HepG2 (cell line): ENCODE measurements at regions not wholly inside any gene's neighbourhood (a gene's known extent, or its start where the extent isn't known, plus 50 kb on each side); places are given as distances from the start of the nearest gene placed in this dataset.

Source experiments
- ATAC-seq: fragments of 200-7000 bp; cut with Tn5 transposase; 3 replicates; pipeline ENCODE4 v1.9.1; 2020; ENCODE audit warnings: mild to moderate bottlenecking, moderate library complexity
- BruUV-seq: library from RNA; stranded (reverse); fragments of 400-500 nt; replicated peaks from 2 replicates; lab custom pipeline; 2021; lab: Mats Ljungman, UMichigan
- CTCF ChIA-PET: fragments of 300-600 bp; formaldehyde crosslinking; extraction: SDS; loops from one replicate; lab custom pipeline; 2021; ENCODE audit warnings: low total read pairs, inconsistent platforms, low intra/inter-chr PET ratio; lab: Yijun Ruan, JAX
- POLR2A ChIA-PET: fragments of 350-600 bp; sonication (Branson Sonifier 250); formaldehyde crosslinking; loops from one replicate; lab custom pipeline; 2020; ENCODE audit warnings: antibody characterized with exemption, inconsistent platforms; lab: Yijun Ruan, JAX
- DNase-seq: peaks from one replicate; pipeline ENCODE4 v3.0.0-alpha.2; 2015; ENCODE audit warnings: low spot score
- FAIRE-seq: peaks from 3 replicates; lab custom pipeline; 2011; peaks lifted over from hg19 to GRCh38; lab: Jason Lieb, UNC
- H2AFZ ChIP-seq: one replicate; pipeline ENCODE4 v1.6.1; 2011; ENCODE audit warnings: low read length, inconsistent platforms
- H3K27ac ChIP-seq: fragments of 300-600 bp; 3 replicates; pipeline ENCODE4 v1.8.0; 2011; ENCODE audit warnings: mixed run types, mild to moderate bottlenecking, mixed read lengths, low read length, inconsistent platforms; ENCODE audit not compliant: insufficient read depth; ENCODE audit errors: extremely low read length
- H3K27me3 ChIP-seq, 2 experiments: fragments of 200-600 bp in 1 of 2; 2 replicates in 1 of 2; 3 replicates in 1 of 2; pipeline versions ENCODE4 v1.6.0 to v1.8.0; 2011; ENCODE audit warnings: low read length in 2 of 2, mild to moderate bottlenecking in 2 of 2, moderate library complexity in 2 of 2, inconsistent platforms in 1 of 2; ENCODE audit not compliant: insufficient read depth in 2 of 2, control insufficient read depth in 1 of 2
- H3K36me3 ChIP-seq, 2 experiments: fragments of 200-600 bp in 1 of 2; replicated peaks in 1 of 2; 2 replicates in 1 of 2; 3 replicates in 1 of 2; pipeline versions ENCODE4 v1.5.1 to v1.8.0; 2011; ENCODE audit warnings: low read length in 2 of 2, inconsistent platforms in 1 of 2; ENCODE audit not compliant: insufficient read depth in 2 of 2, control insufficient read depth in 1 of 2
- H3K4me1 ChIP-seq: 2 replicates; pipeline ENCODE4 v1.5.1; 2012; ENCODE audit warnings: low read length, inconsistent platforms; ENCODE audit not compliant: insufficient read depth
- H3K4me2 ChIP-seq: 2 replicates; pipeline ENCODE4 v1.6.0; 2011; ENCODE audit warnings: low read depth, low read length, inconsistent platforms
- H3K4me3 ChIP-seq, 3 experiments: fragments of 200-600 bp in 1 of 3; sonication (generic), shearing (Covaris generic) in 1 of 3; replicated peaks in 1 of 3; 2 replicates each; pipeline ENCODE4 v1.5.1; 2011 to 2016; ENCODE audit warnings: low read length in 3 of 3, inconsistent platforms in 2 of 3, low read depth in 2 of 3, mild to moderate bottlenecking in 2 of 3, control low read depth in 1 of 3, mixed read lengths in 1 of 3; ENCODE audit not compliant: insufficient read depth in 1 of 3
- H3K79me2 ChIP-seq: one replicate; pipeline ENCODE4 v1.6.1; 2011; ENCODE audit warnings: low read length, inconsistent platforms; ENCODE audit not compliant: insufficient read depth
- H3K9ac ChIP-seq: 2 replicates; pipeline ENCODE4 v1.6.0; 2011; ENCODE audit warnings: mild to moderate bottlenecking, low read depth, low read length, inconsistent platforms; ENCODE audit not compliant: insufficient read depth
- H3K9me3 ChIP-seq: 2 replicates; pipeline ENCODE4 v1.5.1; 2012; ENCODE audit warnings: mild to moderate bottlenecking, low read length
- H4K20me1 ChIP-seq: 2 replicates; pipeline ENCODE4 v1.6.0; 2011; ENCODE audit warnings: inconsistent platforms, mild to moderate bottlenecking, low read length, moderate library complexity; ENCODE audit not compliant: insufficient read depth
- BRCA1 ChIP-seq: sonication (generic); formaldehyde crosslinking; IDR thresholded peaks from 2 replicates; pipeline ENCODE4 v1.4.0; 2020; ENCODE audit warnings: missing genetic modification reagents
- CBX5 ChIP-seq: sonication (generic); formaldehyde crosslinking; IDR thresholded peaks from 2 replicates; pipeline ENCODE4 v1.4.0; 2020; ENCODE audit warnings: missing genetic modification reagents, borderline replicate concordance
- CENPT ChIP-seq: sonication (generic); formaldehyde crosslinking; IDR thresholded peaks from 2 replicates; pipeline ENCODE4 v1.8.0; 2022; ENCODE audit warnings: low read depth, mild to moderate bottlenecking, moderate library complexity, missing genetic modification reagents
- MED8 ChIP-seq: sonication (generic); formaldehyde crosslinking; IDR thresholded peaks from 2 replicates; pipeline ENCODE4 v1.8.1; 2023; ENCODE audit warnings: mild to moderate bottlenecking, missing genetic modification reagents; ENCODE audit not compliant: insufficient replicate concordance
- NAIF1 ChIP-seq: sonication (generic); formaldehyde crosslinking; IDR thresholded peaks from 2 replicates; pipeline ENCODE4 v1.5.0; 2020; ENCODE audit warnings: mild to moderate bottlenecking, missing genetic modification reagents, borderline replicate concordance
- NFE2 ChIP-seq: sonication (generic); formaldehyde crosslinking; IDR thresholded peaks from 2 replicates; pipeline ENCODE4 v1.4.0; 2020; ENCODE audit warnings: missing genetic modification reagents
- NRL ChIP-seq: sonication (generic); formaldehyde crosslinking; IDR thresholded peaks from 2 replicates; pipeline ENCODE4 v1.5.0; 2020; ENCODE audit warnings: missing genetic modification reagents, mild to moderate bottlenecking, moderate library complexity, borderline replicate concordance
- RELA ChIP-seq: sonication (generic); formaldehyde crosslinking; IDR thresholded peaks from 2 replicates; pipeline ENCODE4 v1.4.0; 2020; ENCODE audit warnings: missing genetic modification reagents
- REXO4 ChIP-seq: sonication (generic); formaldehyde crosslinking; IDR thresholded peaks from 2 replicates; pipeline ENCODE4 v1.8.0; 2022; ENCODE audit warnings: missing genetic modification reagents, mild to moderate bottlenecking, borderline replicate concordance
- U2AF1 ChIP-seq: fragments of 200-400 bp; formaldehyde crosslinking; optimal IDR thresholded peaks from 2 replicates; pipeline ENCODE3; 2017; ENCODE audit warnings: mild to moderate bottlenecking, low read depth, low read length
- ZNF343 ChIP-seq: sonication (generic); formaldehyde crosslinking; IDR thresholded peaks from 2 replicates; pipeline ENCODE4 v1.4.0; 2020; ENCODE audit warnings: mild to moderate bottlenecking, missing genetic modification reagents
- ZNF432 ChIP-seq: sonication (generic); formaldehyde crosslinking; IDR thresholded peaks from 2 replicates; pipeline ENCODE4 v1.5.0; 2020; ENCODE audit warnings: missing genetic modification reagents, mild to moderate bottlenecking, borderline replicate concordance
- ZNF460 ChIP-seq: sonication (generic); formaldehyde crosslinking; IDR thresholded peaks from 2 replicates; pipeline ENCODE4 v1.5.1; 2020; ENCODE audit warnings: missing genetic modification reagents, mild to moderate bottlenecking, borderline replicate concordance
- ZNF496 ChIP-seq: sonication (generic); formaldehyde crosslinking; IDR thresholded peaks from 2 replicates; pipeline ENCODE4 v1.8.1; 2023; ENCODE audit warnings: mild to moderate bottlenecking, moderate library complexity, missing genetic modification reagents; ENCODE audit not compliant: insufficient replicate concordance
- ZNF670 ChIP-seq: sonication (generic); formaldehyde crosslinking; IDR thresholded peaks from 2 replicates; pipeline ENCODE4 v1.8.0; 2022; ENCODE audit warnings: mild to moderate bottlenecking, missing genetic modification reagents, borderline replicate concordance
- ZNF780A ChIP-seq: sonication (generic); formaldehyde crosslinking; IDR thresholded peaks from 2 replicates; pipeline ENCODE4 v1.8.0; 2022; ENCODE audit warnings: mild to moderate bottlenecking, missing genetic modification reagents, moderate library complexity
- WGBS: methylation state at CpG from one replicate; pipeline ENCODE4 v1.1.6; 2017; ENCODE audit warnings: low lambda C conversion rate; 5-methylcytosine and 5-hydroxymethylcytosine counted together
- in situ Hi-C: cut with HindIII; loops from 2 replicates; pipeline ENCODE4 v1.10.0; 2017; ENCODE audit warnings: low pct_unique_long_range_greater_than_20kb; ENCODE audit not compliant: extremely low pct_ligation_motif_present
- intact Hi-C: fragments of 100-400 bp; cut with micrococcal nuclease; formaldehyde crosslinking; loops from one replicate; pipeline ENCODE4 v1.10.0; 2022; ENCODE audit not compliant: unreplicated experiment
- TF ChIP-seq, protein P1 (sequence below): sonication (generic); formaldehyde crosslinking; IDR thresholded peaks from 2 replicates; pipeline ENCODE4 v1.5.0; 2020; ENCODE audit warnings: missing genetic modification reagents
- TF ChIP-seq, protein P2 (sequence below): sonication (generic); formaldehyde crosslinking; IDR thresholded peaks from 2 replicates; pipeline ENCODE4 v1.8.1; 2023; ENCODE audit warnings: mild to moderate bottlenecking, moderate library complexity, missing genetic modification reagents

DNA sequence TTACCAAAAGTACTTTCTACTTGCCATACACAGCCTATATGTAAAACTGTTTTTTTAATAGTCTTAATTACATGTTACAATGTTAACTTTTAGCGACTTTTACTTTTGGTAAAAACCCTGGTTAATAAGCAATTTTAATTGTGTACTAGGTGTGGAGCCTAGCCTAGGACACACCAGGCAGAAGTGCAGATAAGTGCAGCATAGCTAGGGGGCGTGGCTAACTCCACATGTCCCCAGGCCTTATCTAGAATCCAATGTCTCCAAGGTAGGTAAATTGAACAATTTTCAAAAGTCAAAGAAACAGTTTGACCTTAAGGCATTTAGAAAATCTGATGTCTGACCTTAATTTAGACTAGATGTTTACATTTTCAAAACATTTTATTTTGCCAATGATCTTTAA, 858.7 kb downstream of the CCSER2 start:
- no peak overlapping the region for H3K4me3 ChIP-seq
- ATAC-seq (no peak), DNase-seq (no peak), FAIRE-seq (no peak)
- no peak overlapping the region for H3K4me2 ChIP-seq
- H4K20me1 ChIP-seq, result no peaks in the 10 kb centered on the region
- ChIA-PET CTCF (no interaction called here), POLR2A (no interaction called here)
- in situ Hi-C loops, result no loop called here
- H3K27ac ChIP-seq, result no peak overlapping the region
- no peaks in the 10 kb centered on the region for H3K9me3 ChIP-seq
- no peak overlapping the region for H3K9ac ChIP-seq
- H3K27me3 ChIP-seq, result no peaks in the 10 kb centered on the region; a peak in 1 of 5 replicates
- TF ChIP-seq RELA (CRISPR knock-in tag) (no peak), MED8 (CRISPR knock-in tag) (no peak), ZNF432 (CRISPR knock-in tag) (no peak), NFE2 (CRISPR knock-in tag) (no peak), REXO4 (CRISPR knock-in tag) (no peak), CENPT (CRISPR knock-in tag) (no peak), ZNF670 (CRISPR knock-in tag) (no peak), ZNF460 (CRISPR knock-in tag) (no peak)
- intact Hi-C loops, result no loop called here
- 0% methylated on average over 2 of the region's 2 CpGs for WGBS
- H3K79me2 ChIP-seq, result no peaks in the 10 kb centered on the region
- H3K36me3 ChIP-seq, result no peaks in the 10 kb centered on the region
- no TSS peak for BruUV-seq
- no peaks in the 10 kb centered on the region for H3K4me1 ChIP-seq
- H2AFZ ChIP-seq, result no peak overlapping the region

DNA sequence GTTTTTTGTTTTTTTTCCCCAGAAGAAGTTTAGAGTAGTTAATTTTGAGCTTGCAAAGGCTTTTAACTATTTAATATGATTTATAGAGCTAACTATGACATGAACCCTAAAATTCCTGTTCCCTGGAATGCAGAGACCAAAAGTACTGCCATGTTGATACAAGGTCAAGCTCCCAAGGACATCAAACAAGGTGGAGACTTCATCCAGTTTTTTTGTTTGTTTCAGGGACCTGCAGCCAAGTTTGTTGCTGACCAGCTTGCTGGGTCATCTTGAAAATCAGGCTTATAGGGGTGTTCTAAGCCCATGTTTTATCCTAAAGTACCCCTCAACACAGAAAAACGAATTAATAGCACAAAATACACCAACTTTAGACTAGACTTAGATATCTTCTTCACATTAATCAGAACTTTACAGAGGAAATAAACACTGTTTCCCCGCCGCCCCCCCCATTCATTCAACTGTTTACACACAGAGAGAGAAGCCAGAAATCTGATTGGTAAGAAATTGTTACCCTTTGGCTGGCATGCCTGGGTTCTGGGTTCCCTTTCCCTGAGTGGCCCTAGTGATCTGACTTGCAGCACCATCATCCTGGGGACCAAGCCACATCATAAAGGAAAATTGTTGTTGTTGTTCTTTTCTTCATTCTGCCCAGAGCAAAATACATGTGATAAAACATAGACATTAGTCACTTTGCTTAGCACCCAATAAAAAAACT, 860.5 kb downstream of the CCSER2 start:
- ChIA-PET POLR2A (no interaction called here), CTCF (no interaction called here)
- no peaks in the 10 kb centered on the region for H3K27me3 ChIP-seq
- no peak overlapping the region for H2AFZ ChIP-seq
- H3K9ac ChIP-seq, result no peak overlapping the region
- WGBS, result 0% methylated on average over 3 of the region's 3 CpGs
- no peaks in the 10 kb centered on the region for H4K20me1 ChIP-seq
- DNase-seq, result no peak
- no peak for FAIRE-seq
- H3K9me3 ChIP-seq, result no peaks in the 10 kb centered on the region
- no peaks in the 10 kb centered on the region for H3K79me2 ChIP-seq
- no TSS peak for BruUV-seq
- H3K27ac ChIP-seq, result no peak overlapping the region
- H3K4me2 ChIP-seq, result no peak overlapping the region
- H3K36me3 ChIP-seq, result 0 out of 5 replicates have a peak, but pooled peaks cover 0 to 1% of the 10 kb centered on the region in 2 experiments
- H3K4me1 ChIP-seq, result no peaks in the 10 kb centered on the region
- no peak for ATAC-seq
- no peak overlapping the region for H3K4me3 ChIP-seq
- intact Hi-C loops (no loop called here), in situ Hi-C loops (no loop called here)
- TF ChIP-seq NAIF1 (CRISPR knock-in tag), result no peak
- TF ChIP-seq ZNF780A (CRISPR knock-in tag), result no peak
- TF ChIP-seq CBX5 (CRISPR knock-in tag), result no peak
- TF ChIP-seq, protein P1, sequence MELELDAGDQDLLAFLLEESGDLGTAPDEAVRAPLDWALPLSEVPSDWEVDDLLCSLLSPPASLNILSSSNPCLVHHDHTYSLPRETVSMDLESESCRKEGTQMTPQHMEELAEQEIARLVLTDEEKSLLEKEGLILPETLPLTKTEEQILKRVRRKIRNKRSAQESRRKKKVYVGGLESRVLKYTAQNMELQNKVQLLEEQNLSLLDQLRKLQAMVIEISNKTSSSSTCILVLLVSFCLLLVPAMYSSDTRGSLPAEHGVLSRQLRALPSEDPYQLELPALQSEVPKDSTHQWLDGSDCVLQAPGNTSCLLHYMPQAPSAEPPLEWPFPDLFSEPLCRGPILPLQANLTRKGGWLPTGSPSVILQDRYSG (CRISPR knock-in tag), result no peak
- TF ChIP-seq, protein P2, sequence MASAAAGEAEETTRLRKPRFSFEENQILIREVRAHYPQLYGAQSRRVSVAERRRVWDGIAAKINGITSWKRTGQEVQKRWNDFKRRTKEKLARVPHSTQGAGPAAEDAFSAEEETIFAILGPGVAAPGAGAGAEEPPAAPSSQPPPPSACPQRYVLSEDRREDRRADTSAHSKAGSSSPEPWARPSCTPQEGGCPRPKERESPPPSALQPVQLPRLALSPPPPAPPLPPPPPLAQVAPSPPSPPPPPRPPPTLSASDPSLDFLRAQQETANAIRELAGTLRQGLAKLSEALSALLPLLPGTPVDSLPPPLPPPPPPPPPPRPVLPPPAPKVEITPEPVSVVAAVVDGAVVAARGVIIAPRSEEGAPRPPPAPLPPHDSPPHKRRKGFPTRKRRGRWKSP, result no peak
- no peak for TF ChIP-seq U2AF1
- TF ChIP-seq BRCA1 (CRISPR knock-in tag), result no peak
- TF ChIP-seq ZNF343, result no peak
- no peak for TF ChIP-seq NRL (CRISPR knock-in tag)
- no peak for TF ChIP-seq ZNF496 (CRISPR knock-in tag)
